Lower lobe of right lung (tissue), 2 donors: ENCODE measurements at regions not wholly inside any gene's neighbourhood (a gene's known extent, or its start where the extent isn't known, plus 50 kb on each side); places are given as distances from the start of the nearest gene placed in this dataset.

Experiments
- ATAC-seq, 2 donors: fragments of 200-7000 bp; cut with Tn5 transposase; one replicate each; pipeline ENCODE4 v1.9.1; 2020 to 2022; ENCODE audit warnings: mild to moderate bottlenecking in 2 of 2, moderate library complexity in 2 of 2
- DNase-seq: peaks from one replicate; pipeline ENCODE4 v3.0.0-alpha.2; 2020
- H3K27ac ChIP-seq: fragments of 200-600 bp; one replicate; pipeline ENCODE4 v1.8.0; 2022
- H3K27me3 ChIP-seq: fragments of 200-600 bp; one replicate; pipeline ENCODE4 v1.8.0; 2022; ENCODE audit warnings: low read depth
- H3K36me3 ChIP-seq: fragments of 200-600 bp; one replicate; pipeline ENCODE4 v1.8.0; 2022; ENCODE audit warnings: mild to moderate bottlenecking
- H3K4me1 ChIP-seq: fragments of 200-600 bp; one replicate; pipeline ENCODE4 v1.8.0; 2022
- H3K4me3 ChIP-seq: fragments of 200-600 bp; one replicate; pipeline ENCODE4 v1.8.0; 2022; ENCODE audit warnings: mild to moderate bottlenecking
- H3K9me3 ChIP-seq: fragments of 200-600 bp; one replicate; pipeline ENCODE4 v1.8.0; 2022
- CTCF ChIP-seq: fragments of 200-600 bp; IDR thresholded peaks from one replicate; pipeline ENCODE4 v1.8.0; 2022; ENCODE audit warnings: antibody characterized with exemption, mild to moderate bottlenecking
- intact Hi-C: fragments of 100-400 bp; cut with DNase I; formaldehyde crosslinking; loops from one replicate; pipeline ENCODE4 v1.11.0; 2022
- donor health status: DM: no; HTN: yes; CAD: no; lungs with severe emphysema.

DNA sequence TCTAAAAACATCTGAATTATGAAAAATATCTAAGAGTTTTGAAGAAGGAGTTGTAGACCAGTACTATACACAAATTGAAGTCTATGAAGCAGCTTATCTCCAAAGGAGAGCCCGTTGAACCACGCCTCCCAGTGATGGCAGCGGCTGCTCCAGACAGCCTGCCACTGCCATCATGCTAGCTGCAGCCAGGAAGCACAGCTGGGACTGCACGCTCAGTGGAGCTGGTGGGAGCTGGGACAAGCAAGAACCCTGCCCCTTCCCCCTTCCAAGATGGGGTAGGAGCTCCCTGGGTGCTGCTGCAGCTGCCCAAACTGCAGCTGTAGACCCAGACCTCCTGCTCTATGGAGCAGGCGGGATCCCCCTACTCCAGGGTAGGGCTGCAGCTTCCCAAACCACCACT, 124.7 kb upstream of the SPATS2L start:
- Histone ChIP-seq H3K9me3 (no peaks in the 10 kb centered on the region), H3K27me3 (no peaks in the 10 kb centered on the region), H3K36me3 (no peaks in the 10 kb centered on the region), H3K4me3 (no peak overlapping the region), H3K4me1 (no peaks in the 10 kb centered on the region), H3K27ac (no peak overlapping the region)
- no peak for DNase-seq
- no peak for ATAC-seq
- no peak for TF ChIP-seq CTCF
- intact Hi-C loops = no loop called here

DNA sequence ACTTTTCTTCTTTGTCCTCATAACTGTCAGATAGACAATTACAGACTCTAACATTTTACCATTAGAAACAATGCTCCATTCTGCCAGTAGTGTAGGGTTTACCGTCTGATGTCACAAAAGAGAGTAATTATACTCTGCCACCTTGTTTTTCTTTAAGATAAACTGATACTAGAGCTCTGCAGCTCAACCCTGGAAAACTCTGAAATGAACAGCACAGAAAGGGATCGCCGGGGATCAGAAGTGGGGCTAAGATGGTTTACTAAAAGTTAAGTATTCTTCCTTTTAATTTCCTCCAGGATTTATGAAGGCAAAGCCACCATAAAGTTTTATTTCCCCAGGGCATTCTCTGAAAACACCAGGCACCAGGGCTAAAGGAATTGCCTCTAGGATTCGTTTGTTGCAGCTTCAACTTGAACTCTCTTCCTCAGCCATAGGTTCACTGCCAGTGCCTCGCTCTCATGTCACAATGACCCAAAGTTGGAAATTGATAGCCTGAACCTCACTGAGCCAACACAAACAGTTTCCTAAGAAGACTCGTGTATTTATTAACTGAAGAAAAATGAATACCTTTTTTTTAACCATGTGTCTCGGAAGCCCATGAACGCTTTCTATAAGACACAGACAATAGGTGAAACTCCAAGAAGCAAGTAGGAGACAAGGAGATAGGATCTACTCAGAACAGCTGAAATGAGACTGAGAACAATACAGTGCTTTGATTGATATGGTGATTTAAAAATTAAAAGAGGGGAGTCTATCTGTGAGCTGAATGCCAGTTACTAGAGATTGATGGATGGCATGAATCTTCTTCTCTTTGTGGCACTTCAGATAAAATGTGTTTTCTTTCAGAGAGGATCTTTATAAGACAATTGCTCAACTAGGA, 121.5 kb upstream of the SPATS2L start:
- H3K9me3 ChIP-seq = no peaks in the 10 kb centered on the region
- no peak overlapping the region for H3K27ac ChIP-seq
- no peaks in the 10 kb centered on the region for H3K4me1 ChIP-seq
- intact Hi-C loops = no loop called here
- DNase-seq = no peak
- H3K27me3 ChIP-seq = no peaks in the 10 kb centered on the region
- H3K4me3 ChIP-seq = no peak overlapping the region
- H3K36me3 ChIP-seq = no peaks in the 10 kb centered on the region
- ATAC-seq = no peak
- no peak for TF ChIP-seq CTCF

- no peaks in the 10 kb centered on the region for H3K27me3 ChIP-seq
- DNase-seq = no peak
- no peaks in the 10 kb centered on the region for H3K4me1 ChIP-seq
- no peak overlapping the region for H3K27ac ChIP-seq
- no peak overlapping the region for H3K4me3 ChIP-seq
- H3K36me3 ChIP-seq = no peaks in the 10 kb centered on the region
- H3K9me3 ChIP-seq = no peaks in the 10 kb centered on the region
- no peak for TF ChIP-seq CTCF
- intact Hi-C loops = no loop called here
- ATAC-seq = no peak
Observed at GRCh38 chr2:200185628-200186000, 120.9 kb upstream of the SPATS2L start.

DNA sequence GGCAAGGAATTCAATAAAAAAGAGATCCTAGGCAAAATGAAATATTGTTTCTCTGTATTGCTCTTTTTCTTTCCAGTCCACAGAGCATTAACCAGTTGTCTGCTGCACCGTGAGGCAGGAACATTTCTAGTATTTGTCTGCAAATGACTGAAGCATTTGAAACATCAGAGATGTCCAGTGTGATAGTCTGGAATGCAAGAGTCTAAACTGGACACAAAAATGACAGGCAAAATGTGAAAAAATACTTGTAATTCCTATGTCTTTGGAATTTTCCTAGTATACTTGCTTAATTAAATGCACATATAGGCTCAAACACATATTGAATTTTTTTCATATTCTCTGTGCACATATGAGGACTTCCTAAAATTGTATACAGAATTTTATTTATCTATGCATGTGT, 120.5 kb upstream of the SPATS2L start:
- Histone ChIP-seq H3K4me1 (no peaks in the 10 kb centered on the region), H3K4me3 (no peak overlapping the region), H3K9me3 (no peaks in the 10 kb centered on the region), H3K27ac (no peak overlapping the region), H3K36me3 (no peaks in the 10 kb centered on the region), H3K27me3 (no peaks in the 10 kb centered on the region)
- TF ChIP-seq CTCF = no peak
- intact Hi-C loops = no loop called here
- DNase-seq (no peak), ATAC-seq (no peak)

- Histone ChIP-seq H3K4me1 (no peaks in the 10 kb centered on the region), H3K9me3 (no peaks in the 10 kb centered on the region), H3K36me3 (no peaks in the 10 kb centered on the region), H3K27me3 (no peaks in the 10 kb centered on the region), H3K4me3 (no peak overlapping the region), H3K27ac (no peak overlapping the region)
- intact Hi-C loops = no loop called here
- no peak for ATAC-seq
- no peak for TF ChIP-seq CTCF
- DNase-seq = no peak
Observed at GRCh38 chr2:200188876-200189275, 117.6 kb upstream of the SPATS2L start.
